ENCODE measurements at regions not wholly inside any gene's neighbourhood (a gene's known extent, or its start where the extent isn't known, plus 50 kb on each side); places are given as distances from the start of the nearest gene placed in this dataset.

- TF ChIP-seq CTCF (IDR thresholded peaks at IDR 0.05): no peak
- TF ChIP-seq POLR2A (IDR thresholded peaks at IDR 0.05): no peak
These were observed 1028.0 kb downstream of the UQCRFS1 start for GRCh38 chr19:28184997-28185396.
